Neural cell (in vitro differentiated cells): ENCODE measurements at regions not wholly inside any gene's neighbourhood (a gene's known extent, or its start where the extent isn't known, plus 50 kb on each side); places are given as distances from the start of the nearest gene placed in this dataset.

Experiments
- H2AFZ ChIP-seq: fragments of 200-600, 300-800 bp; sonication (generic), shearing (Covaris generic); 2 replicates; pipeline ENCODE4 v1.6.0; 2014; ENCODE audit warnings: low read depth, mild to moderate bottlenecking, antibody characterized with exemption, low read length, moderate library complexity
- H3F3A ChIP-seq: fragments of 200-600 bp; shearing (Covaris generic); 2 replicates; pipeline ENCODE4 v1.6.1; 2016; ENCODE audit warnings: mild to moderate bottlenecking, moderate library complexity, mixed read lengths, antibody characterized with exemption, low read length; ENCODE audit not compliant: insufficient read depth, poor library complexity, severe bottlenecking
- H3K27ac ChIP-seq: fragments of 200-600, 300-800 bp; sonication (generic), shearing (Covaris generic); 2 replicates; pipeline ENCODE4 v1.5.1; 2014; ENCODE audit warnings: mild to moderate bottlenecking, low read length, moderate library complexity
- H3K27me3 ChIP-seq: fragments of 300-800, 200-600 bp; sonication (generic), shearing (Covaris generic); 2 replicates; pipeline ENCODE4 v1.6.0; 2014; ENCODE audit warnings: mild to moderate bottlenecking, low read depth, low read length, moderate library complexity; ENCODE audit not compliant: insufficient read depth
- H3K36me3 ChIP-seq: fragments of 300-800, 200-600 bp; sonication (generic), shearing (Covaris generic); 2 replicates; pipeline ENCODE4 v1.5.1; 2014; ENCODE audit warnings: mild to moderate bottlenecking, antibody characterized with exemption, low read length, moderate library complexity; ENCODE audit not compliant: insufficient read depth
- H3K4me2 ChIP-seq: fragments of 300-800, 200-600 bp; sonication (generic), shearing (Covaris generic); 2 replicates; pipeline ENCODE4 v1.6.0; 2014; ENCODE audit warnings: mild to moderate bottlenecking, low read length
- H3K4me3 ChIP-seq: fragments of 300-800, 200-600 bp; sonication (generic), shearing (Covaris generic); 2 replicates; pipeline ENCODE4 v1.5.1; 2014; ENCODE audit warnings: mild to moderate bottlenecking, low read length, moderate library complexity
- H3K79me2 ChIP-seq: fragments of 200-600 bp; shearing (Covaris generic); replicated peaks from 2 replicates; pipeline ENCODE4 v1.6.0; 2014; ENCODE audit warnings: mild to moderate bottlenecking, low read length, moderate library complexity; ENCODE audit not compliant: insufficient read depth
- H3K9ac ChIP-seq: fragments of 300-800, 200-600 bp; sonication (generic), shearing (Covaris generic); 2 replicates; pipeline ENCODE4 v1.6.1; 2016; ENCODE audit warnings: mild to moderate bottlenecking, low read length, mixed read lengths
- H3K9me2 ChIP-seq: fragments of 200-600 bp; shearing (Covaris generic); 2 replicates; pipeline ENCODE4 v1.6.1; 2016; ENCODE audit warnings: mild to moderate bottlenecking, low read length, mixed read lengths; ENCODE audit not compliant: insufficient read depth
- H3K9me3 ChIP-seq: fragments of 200-600, 300-800 bp; sonication (generic), shearing (Covaris generic); 2 replicates; pipeline ENCODE4 v1.6.1; 2016; ENCODE audit warnings: mild to moderate bottlenecking, mixed run types, low read length, moderate library complexity, mixed read lengths
- H4K20me1 ChIP-seq: fragments of 200-600 bp; shearing (Covaris generic); 2 replicates; pipeline ENCODE4 v1.6.1; 2016; ENCODE audit warnings: mild to moderate bottlenecking, mixed run types; ENCODE audit not compliant: insufficient read depth
- CTCF ChIP-seq: fragments of 450-650 bp; IDR thresholded peaks from 2 replicates; pipeline ENCODE4 v1.5.1; 2014; ENCODE audit warnings: antibody characterized with exemption, mild to moderate bottlenecking, moderate library complexity; ENCODE audit not compliant: poor library complexity, severe bottlenecking
- EP300 ChIP-seq: fragments of 450-650 bp; conservative IDR thresholded peaks from 2 replicates; pipeline ENCODE4 v1.6.1; 2014; ENCODE audit warnings: antibody characterized with exemption, mild to moderate bottlenecking, moderate library complexity; ENCODE audit not compliant: poor library complexity, severe bottlenecking
- EZH2 ChIP-seq: fragments of 200-600, 300-800 bp; shearing (Covaris generic), sonication (generic); IDR thresholded peaks from 2 replicates; pipeline ENCODE4 v1.6.1; 2014; ENCODE audit warnings: antibody characterized with exemption, low read length, borderline replicate concordance, mild to moderate bottlenecking; ENCODE audit not compliant: insufficient read depth, poor library complexity, severe bottlenecking
- MXI1 ChIP-seq: fragments of 450-650 bp; conservative IDR thresholded peaks from 2 replicates; pipeline ENCODE4 v1.6.1; 2014; ENCODE audit warnings: antibody characterized with exemption, mild to moderate bottlenecking; ENCODE audit not compliant: poor library complexity, severe bottlenecking
- POLR2AphosphoS5 ChIP-seq: IDR thresholded peaks from 2 replicates; pipeline ENCODE4 v1.6.1; 2012
- RAD21 ChIP-seq: fragments of 450-650 bp; conservative IDR thresholded peaks from 2 replicates; pipeline ENCODE4 v1.6.1; 2014; ENCODE audit warnings: antibody characterized with exemption, mild to moderate bottlenecking, moderate library complexity
- REST ChIP-seq: IDR thresholded peaks from 2 replicates; pipeline ENCODE4 v1.6.1; 2012; ENCODE audit warnings: borderline replicate concordance
- SMC3 ChIP-seq: fragments of 450-650 bp; conservative IDR thresholded peaks from 2 replicates; pipeline ENCODE4 v1.6.1; 2014; ENCODE audit warnings: antibody characterized with exemption, mild to moderate bottlenecking, moderate library complexity; ENCODE audit not compliant: poor library complexity
- TAF1 ChIP-seq: IDR thresholded peaks from 2 replicates; pipeline ENCODE4 v1.6.1; 2012; ENCODE audit warnings: low read depth

- no peak overlapping the region for H3K27ac ChIP-seq
Observed at GRCh38 chr18:55878224-55878623, 290.2 kb upstream of the TCF4 start.

GRCh38 chr18:55877321-55877720 lies 289.3 kb upstream of the TCF4 start:
- H3K4me3 ChIP-seq = no peak overlapping the region
- no peaks in the 10 kb centered on the region for H3F3A ChIP-seq
- no peak overlapping the region for H2AFZ ChIP-seq
- no peak overlapping the region for H3K9ac ChIP-seq
- H3K79me2 ChIP-seq = no peaks in the 10 kb centered on the region
- H3K27ac ChIP-seq = no peak overlapping the region
- H3K9me2 ChIP-seq = no peaks in the 10 kb centered on the region
- H3K27me3 ChIP-seq = no peaks in the 10 kb centered on the region
- H3K4me2 ChIP-seq = no peak overlapping the region
- H3K36me3 ChIP-seq = no peaks in the 10 kb centered on the region
- no peaks in the 10 kb centered on the region for H3K9me3 ChIP-seq
- H4K20me1 ChIP-seq = no peaks in the 10 kb centered on the region
- TF ChIP-seq CTCF = no peak
- TF ChIP-seq EZH2 = no peak
- TF ChIP-seq SMC3 = no peak
- no peak for TF ChIP-seq EP300
- no peak for TF ChIP-seq MXI1
- no peak for TF ChIP-seq REST

More at GRCh38 chr18:55878224-55878623, 290.2 kb upstream of the TCF4 start:
- Histone ChIP-seq H4K20me1 (no peaks in the 10 kb centered on the region), H3K9ac (no peak overlapping the region), H3K4me3 (no peak overlapping the region), H3K4me2 (no peak overlapping the region), H3K36me3 (no peaks in the 10 kb centered on the region), H3F3A (no peaks in the 10 kb centered on the region), H3K9me2 (no peaks in the 10 kb centered on the region), H2AFZ (no peak overlapping the region), H3K79me2 (no peaks in the 10 kb centered on the region), H3K27me3 (no peaks in the 10 kb centered on the region), H3K9me3 (no peaks in the 10 kb centered on the region)
- TF ChIP-seq TAF1 (no peak), CTCF (no peak), POLR2AphosphoS5 (no peak), REST (no peak), EP300 (no peak), RAD21 (no peak), MXI1 (no peak), SMC3 (no peak), EZH2 (no peak)
